GM12864 (cell line): ENCODE measurements at regions not wholly inside any gene's neighbourhood (a gene's known extent, or its start where the extent isn't known, plus 50 kb on each side); places are given as distances from the start of the nearest gene placed in this dataset.

Source experiments
- DNase-seq: peaks from one replicate; pipeline ENCODE4 v3.0.0-alpha.2; 2011; ENCODE audit warnings: low read depth
- H3K4me3 ChIP-seq: 2 replicates; pipeline ENCODE4 v1.5.1; 2011; ENCODE audit warnings: mild to moderate bottlenecking, low read depth, low read length, control low read depth
- CTCF ChIP-seq: IDR thresholded peaks from 2 replicates; pipeline ENCODE4 v1.5.1; 2011; ENCODE audit warnings: low read depth, mild to moderate bottlenecking, moderate library complexity, low read length, control low read depth, inconsistent platforms; ENCODE audit errors: missing control alignments

DNA sequence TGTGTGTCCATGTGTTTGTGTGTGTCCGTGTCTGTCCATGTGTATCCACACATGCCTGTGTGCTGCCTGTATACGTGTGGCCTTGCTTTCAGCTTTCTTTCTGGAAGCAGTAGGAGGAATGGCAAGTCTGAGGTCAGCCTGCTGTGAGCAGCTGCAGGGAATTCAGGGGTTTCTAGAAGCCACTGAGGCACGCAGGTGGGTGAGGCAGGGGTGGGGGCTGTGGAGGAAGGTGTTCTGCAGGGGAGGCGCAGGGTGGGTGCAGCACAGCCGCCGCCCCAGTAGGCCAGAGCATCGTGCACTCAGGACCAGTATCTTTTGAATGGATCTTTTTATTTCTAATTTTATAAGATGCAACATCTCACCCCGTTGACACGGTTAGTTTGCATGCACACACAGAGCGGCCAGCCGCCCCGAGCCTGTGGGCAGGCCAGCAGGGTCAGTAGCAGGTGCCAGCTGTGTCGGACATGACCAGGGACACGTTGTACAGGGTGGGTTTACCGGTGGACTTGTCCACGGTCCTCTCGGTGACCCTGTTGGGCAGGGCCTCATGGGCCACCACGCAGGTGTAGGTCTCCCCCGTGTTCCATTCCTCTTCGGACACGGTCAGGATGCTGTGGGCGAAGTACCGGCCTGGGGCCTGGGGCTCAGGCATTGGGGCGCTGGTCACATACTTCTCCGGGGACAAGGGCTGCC is 327.7 kb downstream of the TMEM121 start:
- TF ChIP-seq CTCF: no peak
- no peak overlapping the region for H3K4me3 ChIP-seq
- no peak for DNase-seq

DNA sequence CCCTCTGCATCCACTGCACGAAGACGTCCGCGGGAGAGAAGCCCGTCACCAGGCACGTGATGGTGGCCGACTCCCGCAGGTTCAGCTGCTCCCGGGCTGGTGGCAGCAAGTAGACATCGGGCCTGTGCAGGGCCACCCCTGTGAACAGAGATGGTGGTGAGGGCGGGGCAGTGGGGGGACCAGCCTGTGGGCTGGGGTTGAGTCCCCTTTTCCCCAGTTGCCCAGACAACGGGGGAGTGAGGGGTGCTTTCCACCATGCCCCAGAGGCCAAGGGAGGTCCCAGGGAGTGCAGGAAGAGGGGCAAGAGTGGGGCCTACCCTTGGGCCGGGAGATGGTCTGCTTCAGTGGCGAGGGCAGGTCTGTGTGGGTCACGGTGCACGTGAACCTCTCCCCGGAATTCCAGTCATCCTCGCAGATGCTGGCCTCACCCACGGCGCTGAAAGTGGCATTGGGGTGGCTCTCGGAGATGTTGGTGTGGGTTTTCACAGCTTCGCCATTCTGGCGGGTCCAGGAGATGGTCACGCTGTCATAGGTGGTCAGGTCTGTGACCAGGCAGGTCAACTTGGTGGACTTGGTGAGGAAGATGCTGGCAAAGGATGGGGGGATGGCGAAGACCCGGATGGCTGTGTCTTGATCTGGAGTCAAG is 328.3 kb downstream of the TMEM121 start:
- no peak for DNase-seq
- TF ChIP-seq CTCF: no peak
- no peak overlapping the region for H3K4me3 ChIP-seq

DNA sequence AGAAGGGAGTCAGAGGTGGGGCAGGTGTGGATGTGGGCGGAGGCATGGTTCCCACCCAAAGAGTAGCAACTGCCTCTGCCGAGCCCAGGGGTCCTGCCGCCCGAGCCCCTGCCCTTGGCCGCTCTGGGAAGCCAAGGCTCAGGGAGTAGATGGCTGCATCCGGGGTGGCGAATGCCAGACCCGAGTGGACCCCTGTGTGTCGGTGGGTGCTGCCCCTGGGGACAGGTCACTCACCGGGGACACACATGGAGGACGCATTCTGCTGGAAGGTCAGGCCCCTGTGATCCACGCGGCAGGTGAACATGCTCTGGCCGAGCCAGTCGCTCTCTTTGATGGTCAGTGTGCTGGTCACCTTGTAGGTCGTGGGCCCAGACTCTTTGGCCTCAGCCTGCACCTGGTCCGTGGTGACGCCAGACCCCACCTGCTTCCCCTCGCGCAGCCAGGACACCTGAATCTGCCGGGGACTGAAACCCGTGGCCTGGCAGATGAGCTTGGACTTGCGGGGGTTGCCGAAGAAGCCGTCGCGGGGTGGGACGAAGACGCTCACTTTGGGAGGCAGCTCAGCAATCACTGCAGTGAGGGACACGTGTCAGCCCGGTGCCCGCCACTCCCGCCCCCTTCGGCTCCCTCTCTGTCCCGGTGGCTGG is 329.0 kb downstream of the TMEM121 start:
- no peak for TF ChIP-seq CTCF
- DNase-seq: no peak
- H3K4me3 ChIP-seq: no peak overlapping the region

- no peak for DNase-seq
- H3K4me3 ChIP-seq: no peak overlapping the region
- no peak for TF ChIP-seq CTCF
These were observed 329.7 kb downstream of the TMEM121 start for GRCh38 chr14:105855893-105856675.

- H3K4me3 ChIP-seq: no peak overlapping the region
- no peak for TF ChIP-seq CTCF
- no peak for DNase-seq
These were observed 330.4 kb downstream of the TMEM121 start for GRCh38 chr14:105856676-105857219.

DNA sequence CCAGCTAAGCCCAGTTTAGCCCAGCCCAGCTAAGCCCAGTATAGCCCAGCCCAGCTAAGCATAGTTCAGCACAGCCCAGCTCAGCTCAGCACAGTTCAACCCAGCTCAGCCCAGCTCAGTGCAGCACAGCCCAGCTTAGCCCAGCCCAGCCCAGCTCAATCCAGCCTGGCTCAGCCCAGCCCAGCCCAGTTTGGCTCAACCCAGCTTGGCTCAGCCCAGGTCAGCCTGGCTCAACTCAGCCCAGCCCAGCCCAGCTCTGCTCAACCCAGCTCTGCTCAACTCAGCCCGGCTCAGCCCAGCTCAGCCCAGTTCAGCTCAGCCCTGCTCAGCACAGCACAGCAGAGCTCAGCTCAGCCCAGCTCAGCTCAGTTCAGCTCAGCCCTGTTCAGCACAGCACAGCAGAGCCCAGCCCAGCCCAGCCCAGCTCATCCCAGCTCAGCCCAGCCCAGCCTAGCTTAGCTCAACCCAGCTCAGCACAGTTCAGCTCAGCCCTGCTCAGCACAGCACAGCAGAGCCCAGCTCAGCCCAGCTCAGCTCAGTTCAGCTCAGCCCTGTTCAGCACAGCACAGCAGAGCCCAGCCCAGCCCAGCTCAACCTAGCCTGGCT is 330.9 kb downstream of the TMEM121 start:
- H3K4me3 ChIP-seq: no peak overlapping the region
- DNase-seq: no peak

More for the DNA sequence above, 330.9 kb downstream of the TMEM121 start:
- TF ChIP-seq CTCF: no peak
